OCI-M1 (cell line): ENCODE measurements at regions not wholly inside any gene's neighbourhood (a gene's known extent, or its start where the extent isn't known, plus 50 kb on each side); places are given as distances from the start of the nearest gene placed in this dataset.
A peak's percentile ranks its signal among the peaks of the same experiment; 100 is the strongest.

Experiments
- DNase-seq: peaks from one replicate; lab custom pipeline; 2025; lab: John Stamatoyannopoulos, UW

DNA sequence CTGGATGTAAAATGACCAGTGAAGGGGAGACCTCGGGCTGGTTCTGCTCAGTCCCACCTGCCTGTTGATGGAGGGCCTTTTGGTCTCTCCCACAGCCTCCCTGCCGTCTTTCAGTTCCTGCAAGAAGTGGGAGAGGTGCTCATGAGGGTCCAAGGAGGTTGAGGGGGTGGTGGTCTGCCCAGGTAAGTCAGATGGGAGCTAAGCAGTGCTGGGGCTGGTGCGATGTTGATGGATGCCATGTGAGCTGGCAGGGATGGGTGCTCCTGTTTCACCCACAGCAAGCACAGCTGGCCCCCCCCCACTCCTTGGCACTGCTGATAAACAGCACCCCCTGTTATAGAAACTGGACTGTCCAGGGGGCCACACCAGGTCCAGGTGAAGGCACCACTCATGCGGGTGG lies 145.6 kb downstream of the NSG2 start:
- no peak for DNase-seq

DNA sequence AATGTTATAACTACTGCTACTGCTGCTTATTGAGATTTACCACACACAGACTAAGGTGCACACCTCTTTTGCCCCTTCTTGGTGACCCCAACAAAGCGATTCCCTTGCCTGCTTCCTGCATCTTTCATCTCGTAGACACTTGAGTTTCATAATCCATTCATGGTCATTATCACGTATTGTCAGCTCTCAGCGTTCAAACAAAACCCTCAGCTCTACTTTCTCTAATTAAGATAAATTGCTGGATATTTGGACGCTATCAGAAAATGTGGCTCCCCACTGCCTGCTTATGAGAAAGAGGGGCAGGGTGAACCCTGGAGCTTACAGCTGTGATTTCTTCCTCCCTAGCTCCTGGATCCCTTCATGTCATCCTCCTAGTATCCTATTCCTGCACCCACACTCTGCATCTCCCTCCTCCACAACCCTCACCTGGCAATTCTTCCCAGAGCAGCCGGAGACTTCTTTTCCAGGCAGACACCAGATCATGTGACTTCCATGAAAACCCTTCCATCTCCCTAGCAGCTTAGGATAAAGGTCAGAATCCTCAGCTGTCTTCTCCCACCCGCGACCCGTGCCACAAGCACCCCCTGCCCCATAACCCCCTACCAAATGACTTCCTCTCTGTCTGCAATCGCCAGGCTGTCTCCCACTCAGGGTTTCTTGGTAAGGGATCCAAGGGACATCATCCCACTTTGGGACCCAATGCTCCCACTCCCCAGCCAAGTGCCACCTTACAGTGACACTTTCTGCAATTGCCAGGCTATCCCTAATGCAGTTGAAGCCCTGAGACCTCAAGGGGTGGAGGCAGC lies 146.5 kb downstream of the NSG2 start:
- no peak for DNase-seq

DNA sequence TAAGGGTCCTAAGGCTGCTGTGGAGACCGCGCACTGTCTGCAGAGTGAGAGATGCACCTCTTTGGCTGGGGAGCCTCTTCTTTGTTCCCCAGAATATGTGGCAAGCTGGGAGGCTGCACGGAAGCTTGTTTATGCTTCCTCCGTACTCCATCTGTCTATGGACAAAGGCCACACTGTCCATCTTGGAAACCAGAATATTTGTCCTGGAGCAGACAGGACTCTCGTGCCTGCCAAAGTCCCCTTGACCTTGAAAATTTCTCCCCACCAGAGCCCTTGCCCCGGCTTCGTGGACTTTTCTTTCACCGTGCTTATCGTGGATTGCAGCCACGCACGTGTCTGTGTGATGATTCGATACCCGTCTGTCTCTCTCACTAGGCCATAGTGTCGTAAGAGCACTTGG lies 147.4 kb downstream of the NSG2 start:
- no peak for DNase-seq

DNA sequence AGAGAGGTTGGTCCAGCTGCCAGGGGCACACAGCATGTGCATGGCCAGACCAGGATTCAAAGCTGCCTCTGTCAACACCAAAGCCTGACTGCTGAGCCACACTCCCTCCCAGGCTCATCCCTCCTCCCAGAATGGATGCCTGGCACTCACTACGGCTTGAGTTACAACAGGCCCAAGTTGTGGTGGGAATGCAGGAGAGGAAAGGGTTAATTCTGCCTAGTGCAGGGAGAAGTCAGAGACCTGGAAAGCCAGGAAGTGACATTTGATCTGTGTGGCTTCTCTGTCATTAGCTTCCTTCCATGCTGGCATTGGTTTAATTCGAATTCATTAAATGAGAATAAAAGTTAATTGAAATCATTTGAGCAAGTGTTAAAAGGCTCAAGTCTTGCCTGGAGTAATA lies 150.0 kb downstream of the NSG2 start:
- no peak for DNase-seq

DNA sequence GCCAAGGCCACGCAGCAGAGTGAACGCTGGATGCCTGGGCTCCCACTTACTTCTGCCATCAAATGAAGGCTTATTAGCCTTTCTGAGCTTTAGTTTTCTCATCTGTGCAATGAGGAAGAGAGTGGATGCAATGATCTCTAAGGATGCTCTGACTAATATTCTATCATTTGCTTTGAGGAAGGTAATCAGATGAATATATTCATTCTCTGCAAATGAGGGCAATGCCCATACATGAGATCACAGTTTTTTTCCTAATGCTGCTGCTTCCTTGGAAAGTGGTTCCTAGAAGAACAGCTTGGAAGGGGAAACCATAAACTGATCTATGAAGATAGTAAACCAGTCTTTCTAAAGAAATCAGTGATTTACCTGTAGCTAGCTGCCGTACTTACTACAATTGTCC lies 152.4 kb downstream of the NSG2 start:
- DNase-seq, result no peak

DNA sequence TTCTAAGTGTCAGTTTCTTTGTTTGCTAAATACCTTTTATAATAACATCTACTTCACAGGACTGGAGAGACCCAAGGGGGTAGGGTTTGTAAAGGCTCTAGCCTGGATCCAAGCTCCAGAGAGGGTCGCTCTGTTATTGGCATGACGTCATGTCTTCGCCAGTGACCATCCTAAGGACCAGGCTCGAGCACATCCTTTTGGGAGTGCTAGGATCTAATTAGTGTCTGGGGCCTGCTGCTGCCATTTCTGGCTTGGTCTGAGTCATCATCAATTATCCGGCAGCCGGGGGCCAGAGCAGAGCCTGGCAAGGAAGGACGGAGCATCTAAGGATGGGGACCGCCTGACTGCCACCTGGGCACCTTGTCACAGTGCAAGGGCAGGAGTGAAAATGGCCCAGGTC lies 153.0 kb downstream of the NSG2 start:
- no peak for DNase-seq

DNA sequence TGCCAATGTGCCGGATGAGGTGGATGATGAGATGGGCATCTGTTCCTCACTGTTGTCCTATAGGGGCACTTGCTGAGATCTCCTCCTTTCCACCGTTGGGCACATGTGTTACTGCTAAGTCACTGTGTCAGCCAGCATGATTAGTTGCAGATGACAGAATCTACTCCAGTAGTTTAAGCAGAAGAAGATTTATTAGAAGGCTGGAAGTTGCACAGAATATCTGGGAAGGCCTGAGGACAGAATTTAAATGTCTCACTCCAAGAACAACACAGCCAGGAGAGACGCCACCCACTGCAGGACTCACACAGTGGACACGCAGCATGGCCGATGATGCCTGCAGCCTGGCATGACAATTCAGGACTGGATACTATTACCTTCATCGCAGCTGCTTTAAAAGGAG lies 157.5 kb downstream of the NSG2 start:
- no peak for DNase-seq

DNA sequence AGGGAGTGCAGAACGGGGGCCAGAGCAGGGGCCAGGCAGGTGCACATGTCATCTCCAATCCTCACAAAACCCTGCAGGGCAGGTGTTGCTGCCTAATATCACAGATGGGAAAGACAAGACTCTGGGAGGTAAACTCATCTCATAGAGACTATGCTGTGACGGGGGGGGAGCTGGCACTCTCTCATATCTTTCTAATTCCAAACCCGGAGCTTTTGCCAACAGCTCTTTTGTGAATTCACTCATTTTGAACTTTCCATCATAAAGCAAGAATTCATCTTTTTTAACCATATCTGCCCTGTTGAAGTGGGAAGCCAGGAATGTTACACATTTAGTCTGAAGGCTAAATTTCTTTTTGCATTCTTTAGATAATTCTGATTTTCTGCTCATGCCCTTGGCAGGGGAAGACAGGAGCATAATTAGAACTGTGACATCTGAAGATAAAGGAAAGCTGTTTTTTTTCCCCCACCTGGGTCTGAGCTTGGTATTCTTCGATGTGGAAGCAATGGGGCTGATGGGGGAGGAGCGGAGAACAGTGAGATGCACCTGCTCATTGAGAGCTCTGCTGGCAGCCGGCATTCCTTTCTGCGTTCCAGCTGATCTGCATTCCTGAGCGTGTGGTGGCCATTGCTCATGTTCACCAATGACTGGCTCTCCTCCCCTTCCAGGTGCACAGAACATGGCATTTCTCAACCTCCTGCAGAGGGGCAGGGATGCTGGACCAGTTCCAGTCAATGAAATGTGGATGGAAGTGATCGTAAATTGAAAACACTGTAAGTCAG lies 159.2 kb downstream of the NSG2 start:
- no peak for DNase-seq

DNA sequence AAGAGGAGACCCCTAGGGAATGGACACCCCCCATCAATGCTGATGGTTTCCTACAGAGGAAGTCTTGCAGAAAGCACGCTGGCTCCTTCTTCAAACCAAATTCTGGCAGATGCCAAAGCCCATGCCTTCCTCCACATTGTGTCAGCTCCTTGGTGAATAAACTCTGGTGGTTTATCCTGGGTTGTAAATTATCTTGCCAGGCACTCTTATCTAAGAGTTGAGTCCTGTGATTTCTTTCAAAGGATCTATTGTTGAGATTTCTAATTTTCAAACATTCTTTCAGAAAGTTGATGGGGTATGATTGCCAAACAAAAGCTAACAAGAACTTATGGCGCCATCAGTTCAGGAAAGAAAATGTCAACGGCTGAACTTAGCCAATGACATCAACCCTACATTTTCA lies 160.4 kb downstream of the NSG2 start:
- DNase-seq, result no peak

DNA sequence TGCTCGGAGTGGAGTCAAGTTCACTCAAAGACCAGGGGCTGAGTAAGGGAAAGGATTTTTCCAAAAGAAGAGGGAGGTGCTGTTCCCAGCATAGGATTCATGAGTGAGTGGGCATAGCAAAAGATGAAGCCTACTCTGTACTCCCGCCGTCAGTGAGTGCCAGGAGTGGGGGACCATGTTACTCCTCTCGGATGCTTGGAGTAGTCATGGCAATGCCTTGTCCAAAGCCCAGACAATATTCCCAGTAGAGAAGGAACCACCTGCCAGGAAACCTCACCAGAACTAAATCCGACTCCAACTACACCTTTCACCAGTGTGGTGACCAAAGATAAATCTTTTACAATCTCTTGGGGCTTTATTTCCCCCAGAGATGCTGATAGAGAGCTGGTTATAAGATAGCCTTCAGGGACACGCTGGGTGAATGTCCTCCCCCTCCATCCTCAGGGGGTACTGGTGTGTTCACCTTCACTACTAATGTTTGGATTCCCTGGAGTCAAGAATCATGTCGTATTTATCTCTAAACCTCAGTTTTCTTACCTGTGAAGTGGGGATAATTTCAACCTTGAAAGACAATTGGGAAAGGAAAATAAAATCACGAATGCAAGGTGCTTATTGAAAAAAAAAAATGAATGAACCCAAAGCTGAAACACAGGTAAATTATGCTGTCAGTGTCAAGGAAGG lies 165.2 kb downstream of the NSG2 start:
- DNase-seq, result no peak

DNA sequence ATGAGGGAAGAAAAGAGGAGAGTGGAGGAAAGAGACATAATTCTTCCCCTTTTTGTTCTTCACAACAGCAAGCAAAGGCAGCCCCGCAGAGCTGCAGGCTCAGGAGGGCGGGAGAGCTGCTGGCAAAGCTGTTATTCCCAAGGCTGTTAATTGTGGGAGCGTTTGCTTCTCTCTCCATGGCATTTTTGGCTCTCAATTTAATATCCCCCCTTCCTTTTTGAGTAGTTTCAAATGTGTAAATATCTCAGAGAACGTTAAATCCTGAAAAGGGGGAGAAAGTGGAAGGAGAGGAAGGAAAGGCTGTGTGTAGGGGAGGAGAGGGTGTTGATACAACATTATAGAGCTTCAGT lies 165.7 kb downstream of the NSG2 start:
- no peak for DNase-seq

DNA sequence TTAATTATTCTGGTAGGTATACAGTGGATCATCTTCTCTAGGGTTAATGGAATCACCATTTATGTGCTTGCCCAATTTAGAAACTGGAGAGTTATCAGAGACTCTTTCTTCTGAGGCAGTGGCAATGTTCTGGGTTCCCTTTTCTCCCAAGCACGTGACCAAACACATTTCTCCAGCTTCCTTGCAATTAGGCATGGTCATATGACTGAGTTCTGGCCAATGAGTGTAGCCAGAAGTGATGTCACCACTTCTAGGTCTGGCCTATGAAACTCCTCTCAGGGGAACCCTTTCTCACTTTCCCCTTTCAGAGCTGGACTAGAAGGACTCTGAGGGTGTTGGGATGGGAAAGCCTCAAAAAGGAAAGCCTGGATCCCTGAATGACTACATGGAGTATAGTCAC lies 172.0 kb downstream of the NSG2 start:
- DNase-seq, result peak; percentile 37

DNA sequence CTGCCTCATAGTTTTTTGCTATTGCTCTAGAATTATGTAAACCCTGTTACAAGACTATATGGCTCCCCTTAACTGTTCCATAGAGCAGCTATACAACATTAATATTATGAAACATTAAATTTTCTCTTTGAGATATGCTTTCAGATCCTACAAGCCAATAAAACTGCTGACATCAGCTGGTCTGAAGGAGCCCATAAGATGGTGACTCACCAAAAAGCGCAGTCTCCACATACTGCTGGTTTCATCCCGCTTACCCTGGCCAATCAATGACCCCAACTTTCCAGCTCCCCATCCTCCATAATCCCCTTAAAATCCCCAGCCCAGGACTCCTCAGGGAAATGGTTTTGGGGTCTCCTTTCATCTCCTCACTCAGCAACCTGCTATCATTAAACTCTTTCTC lies 172.7 kb downstream of the NSG2 start:
- no peak for DNase-seq

DNA sequence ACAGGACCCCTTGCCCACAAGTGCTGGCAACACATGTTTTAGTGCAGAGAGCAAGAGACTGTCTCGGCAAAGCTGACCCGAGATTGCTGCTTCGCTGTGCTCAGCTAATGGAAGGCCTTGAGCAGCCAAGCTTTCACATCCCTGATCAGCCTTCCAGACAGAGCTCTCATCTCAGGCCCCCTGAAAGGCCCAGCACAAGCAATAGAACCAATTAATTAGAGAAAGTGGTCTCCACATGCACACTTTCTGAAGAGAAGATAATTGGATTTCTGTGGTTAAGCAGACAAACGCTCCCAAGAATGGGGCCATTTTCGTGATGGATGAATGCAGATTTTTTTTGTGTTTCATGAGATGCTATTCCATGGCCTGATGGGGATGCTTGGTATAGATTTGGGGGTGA lies 174.9 kb downstream of the NSG2 start:
- DNase-seq, result no peak

DNA sequence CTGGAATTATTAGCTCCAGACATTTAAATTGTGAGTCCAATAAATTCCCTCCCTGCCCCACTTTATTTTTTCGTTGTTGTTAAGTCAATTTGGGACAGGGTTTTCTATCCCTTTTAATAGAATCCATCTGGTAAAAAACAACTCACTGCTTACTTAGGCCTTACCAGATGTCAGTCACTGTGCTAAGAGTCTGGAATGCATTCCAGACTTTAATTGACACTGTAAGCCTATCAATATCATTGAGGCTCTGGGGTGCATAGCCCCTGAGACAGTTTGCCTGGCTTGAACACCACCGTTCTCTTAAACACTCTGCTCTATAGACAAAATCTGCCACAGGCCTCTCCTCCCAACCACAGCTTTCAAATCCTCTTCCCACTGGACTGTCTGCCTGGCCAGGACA lies 175.9 kb downstream of the NSG2 start:
- DNase-seq, result no peak

DNA sequence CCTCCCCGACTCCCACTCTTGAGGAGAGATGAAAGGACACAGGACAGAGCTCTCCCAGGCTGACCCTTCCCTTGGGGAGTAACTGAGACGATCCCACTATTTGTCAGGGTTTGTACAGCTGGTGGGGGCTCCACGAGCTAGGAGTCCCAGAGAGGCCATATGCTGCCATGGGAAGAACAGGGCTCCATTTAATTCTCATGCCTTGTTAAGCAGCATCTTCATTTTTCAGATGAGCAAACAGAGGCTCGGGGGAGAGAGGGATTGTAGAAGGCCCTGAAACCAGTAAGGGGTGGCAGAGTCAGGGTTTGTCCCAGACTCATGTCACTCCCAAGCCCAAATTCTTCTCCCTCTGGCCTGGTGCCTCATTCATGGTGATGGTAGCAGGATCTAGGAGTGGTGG lies 176.4 kb downstream of the NSG2 start:
- DNase-seq, result no peak

DNA sequence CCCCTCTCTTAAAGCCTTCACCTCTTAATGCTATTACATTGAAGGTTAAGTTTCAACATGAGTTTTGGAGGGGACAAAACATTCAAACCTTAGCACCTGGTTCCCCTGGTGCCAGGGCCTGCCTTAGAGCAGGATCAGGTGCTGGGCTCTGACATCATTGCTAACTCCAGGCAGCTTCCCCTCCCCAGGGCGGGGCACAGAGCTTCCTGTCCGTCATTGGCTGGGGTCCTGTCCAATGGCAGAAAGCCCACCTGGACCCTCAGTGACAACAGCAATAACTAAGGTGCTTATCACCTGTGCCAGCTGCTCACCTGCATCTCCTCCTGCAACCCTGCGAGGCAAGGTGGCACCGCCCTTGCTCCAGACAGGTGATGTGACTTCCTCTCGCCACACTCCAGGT lies 177.4 kb downstream of the NSG2 start:
- DNase-seq, result no peak

DNA sequence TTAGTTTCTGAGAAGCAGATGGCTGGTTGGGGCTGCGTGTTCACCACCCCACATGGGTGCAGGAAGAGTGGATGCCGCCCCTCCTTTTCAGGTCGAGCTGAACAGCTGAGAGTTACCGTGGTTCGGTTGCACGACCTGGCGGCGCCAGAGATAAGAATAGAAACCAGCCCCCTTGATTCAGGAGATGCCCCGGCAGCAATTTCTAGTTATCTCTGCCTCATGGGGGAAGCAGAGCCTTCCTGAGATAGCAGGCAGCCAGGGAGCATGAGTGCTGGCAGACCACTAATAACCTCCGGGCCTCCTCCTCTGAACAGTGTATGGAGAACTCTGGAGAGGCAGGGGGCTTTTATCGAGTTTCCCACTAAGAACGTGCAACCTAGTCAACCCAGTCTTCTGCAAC lies 177.8 kb downstream of the NSG2 start:
- DNase-seq, result peak; percentile 31

DNA sequence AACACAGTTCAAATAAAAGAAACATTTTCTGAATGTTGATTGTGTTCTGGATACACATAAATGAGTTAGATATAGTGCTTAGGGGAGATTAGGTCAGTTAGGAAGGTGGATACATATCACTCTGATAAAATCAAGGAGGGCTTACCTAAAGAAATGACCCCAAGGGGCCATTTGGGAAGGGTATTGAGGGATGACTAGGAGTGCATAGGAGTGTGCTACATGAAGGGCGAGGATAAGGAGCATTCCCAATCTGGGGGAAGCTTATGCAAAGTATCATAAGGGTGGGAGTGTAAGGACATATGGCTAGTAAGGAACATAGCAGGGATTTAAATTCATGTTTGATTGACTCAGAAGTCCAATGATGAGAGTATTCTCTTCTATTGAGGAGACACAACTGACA lies 183.6 kb downstream of the NSG2 start:
- DNase-seq, result no peak

DNA sequence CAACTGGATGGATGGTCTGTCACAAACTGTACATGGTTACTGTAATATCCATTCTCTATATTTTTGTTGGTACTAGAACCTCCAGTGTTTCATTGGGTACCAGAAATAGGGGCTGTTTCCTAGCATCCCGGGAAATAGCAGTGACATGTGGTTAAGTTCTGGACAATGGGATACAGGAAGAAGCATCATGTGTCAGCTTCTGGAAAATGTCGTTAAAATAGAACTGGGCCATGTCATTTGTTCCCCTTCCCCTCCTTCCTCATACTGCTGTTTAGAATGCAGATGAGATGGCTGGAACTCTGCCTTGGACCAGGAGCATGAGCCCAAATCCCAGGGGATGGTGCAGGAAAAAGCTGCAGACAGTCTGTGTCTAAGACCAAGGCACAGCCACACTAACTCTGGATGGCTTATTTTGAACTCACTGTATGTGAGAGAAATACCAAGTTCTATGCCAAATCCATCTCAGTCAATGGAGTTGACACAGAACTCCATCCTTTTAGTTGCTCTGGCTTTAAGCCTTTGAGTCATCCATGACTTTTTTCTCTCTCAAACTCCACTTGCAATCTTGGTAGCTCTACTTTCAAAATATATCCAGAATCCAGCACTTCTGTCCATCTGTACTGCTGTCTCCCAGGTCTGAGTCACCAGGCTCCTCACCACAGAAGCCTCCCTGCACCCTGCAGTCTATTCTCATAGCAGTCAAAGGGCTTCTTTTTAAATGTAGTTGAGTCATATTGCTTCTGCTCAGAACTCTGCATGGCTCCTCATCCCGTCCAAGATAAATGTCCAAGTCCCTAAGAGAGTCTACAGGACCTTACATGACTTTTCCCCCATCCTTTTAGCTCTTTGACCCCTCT lies 184.2 kb downstream of the NSG2 start:
- no peak for DNase-seq

DNA sequence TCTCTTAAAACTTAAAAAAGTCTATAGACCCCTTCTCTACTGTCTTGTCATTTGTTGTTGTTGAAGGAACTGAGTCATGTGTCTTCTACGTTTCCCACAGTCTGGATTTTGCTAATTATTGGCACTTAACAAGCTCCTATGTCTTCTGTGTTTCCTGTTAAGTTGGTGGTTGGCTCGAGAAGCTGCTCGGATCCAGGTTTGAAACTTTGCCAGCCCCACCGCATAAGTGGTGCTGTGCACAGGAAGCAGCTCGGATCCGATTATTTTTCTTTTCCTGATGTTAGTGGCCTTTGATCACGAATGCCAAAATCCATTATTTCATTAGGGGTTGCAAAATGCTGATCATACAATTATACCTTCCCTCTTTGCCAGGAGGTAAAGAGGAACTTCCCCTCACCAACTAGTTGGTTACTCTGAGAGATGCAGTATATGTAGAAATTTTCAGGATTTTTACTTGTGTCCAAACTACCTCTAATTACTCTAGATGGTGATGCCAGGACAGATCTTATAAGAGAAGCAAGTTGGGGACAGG lies 186.5 kb downstream of the NSG2 start:
- DNase-seq, result no peak

DNA sequence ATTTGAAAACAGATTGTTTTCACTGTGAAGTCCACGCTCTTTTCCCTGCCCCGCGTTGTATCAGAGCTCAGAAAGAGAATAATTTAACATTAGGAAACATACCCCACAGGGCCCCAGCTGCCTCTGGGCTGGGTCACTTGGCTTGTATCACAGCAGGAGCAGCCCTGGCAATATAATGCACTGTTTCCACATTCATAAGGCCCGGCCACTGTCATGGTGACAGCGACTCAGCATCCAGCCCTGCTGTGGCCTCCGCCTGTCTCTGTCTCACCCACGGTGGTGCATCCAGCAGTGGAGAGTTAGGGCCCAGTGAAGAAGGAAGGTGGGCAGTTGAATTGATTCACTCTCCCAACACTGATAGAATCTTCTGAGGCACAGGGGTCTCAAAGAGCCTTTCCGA lies 188.9 kb downstream of the NSG2 start:
- DNase-seq, result no peak
